SIG-M5 treated with dmso at 0.1 percent for 504 hours (cell line): ENCODE measurements at regions not wholly inside any gene's neighbourhood (a gene's known extent, or its start where the extent isn't known, plus 50 kb on each side); places are given as distances from the start of the nearest gene placed in this dataset.
"Not testable (repeated sequence)": the region's sequence is repeated elsewhere in the genome, so short reads cannot be mapped to it uniquely, and the experiment has no call there.

Experiments used
- DNase-seq: peaks from one replicate; lab custom pipeline; 2025; ENCODE audit not compliant: unreplicated experiment; lab: John Stamatoyannopoulos, UW

GRCh38 chr2:88857274-88857741 lies 165.8 kb downstream of the RPIA start:
- DNase-seq = peak; percentile 100

GRCh38 chr2:88857951-88858411 lies 166.5 kb downstream of the RPIA start:
- DNase-seq = no peak

- no peak for DNase-seq
These were observed 168.0 kb downstream of the RPIA start for GRCh38 chr2:88859461-88859860.

- DNase-seq = no peak
These were observed 169.1 kb downstream of the RPIA start for GRCh38 chr2:88860421-88861075.

- DNase-seq = no peak
These were observed 174.4 kb downstream of the RPIA start for GRCh38 chr2:88865801-88866371.

- DNase-seq = peak; percentile 68
These were observed 175.3 kb downstream of the RPIA start for GRCh38 chr2:88866756-88867155.

GRCh38 chr2:88868861-88869260 lies 177.4 kb downstream of the RPIA start:
- no peak for DNase-seq

- DNase-seq = no peak
These were observed 178.9 kb downstream of the RPIA start for GRCh38 chr2:88870267-88870839.

- peak; percentile 35 for DNase-seq
These were observed 179.9 kb downstream of the RPIA start for GRCh38 chr2:88871336-88871735.

GRCh38 chr2:88873620-88874019 lies 182.1 kb downstream of the RPIA start:
- DNase-seq = no peak

GRCh38 chr2:88874063-88874657 lies 182.7 kb downstream of the RPIA start:
- DNase-seq = no peak

- DNase-seq = no peak
These were observed 184.3 kb downstream of the RPIA start for GRCh38 chr2:88875736-88876135.

GRCh38 chr2:88880441-88880953 lies 189.0 kb downstream of the RPIA start:
- DNase-seq = peak; percentile 57

- DNase-seq = no peak
These were observed 193.8 kb downstream of the RPIA start for GRCh38 chr2:88885275-88885674.

- DNase-seq = no peak
These were observed 194.4 kb downstream of the RPIA start for GRCh38 chr2:88885679-88886416.

- DNase-seq = not testable (repeated sequence)
These were observed 196.0 kb downstream of the RPIA start for GRCh38 chr2:88887466-88887865.

GRCh38 chr2:88892207-88892606 lies 200.7 kb downstream of the RPIA start:
- no peak for DNase-seq

- no peak for DNase-seq
These were observed 201.3 kb downstream of the RPIA start for GRCh38 chr2:88892788-88893187.

GRCh38 chr2:88896971-88897370 lies 205.5 kb downstream of the RPIA start:
- no peak for DNase-seq

- peak; percentile 84 for DNase-seq
These were observed 206.2 kb downstream of the RPIA start for GRCh38 chr2:88897715-88898114.

- peak; percentile 61 for DNase-seq
These were observed 212.4 kb downstream of the RPIA start for GRCh38 chr2:88903749-88904353.
